CD4-positive, alpha-beta T cell treated with Interleukin-15 for 1 hour (primary cell): ENCODE measurements at regions not wholly inside any gene's neighbourhood (a gene's known extent, or its start where the extent isn't known, plus 50 kb on each side); places are given as distances from the start of the nearest gene placed in this dataset.
A peak's percentile ranks its signal among the peaks of the same experiment; 100 is the strongest.

Experiments
- DNase-seq: peaks from one replicate; pipeline ENCODE4 v3.0.0-alpha.2; 2020

DNA sequence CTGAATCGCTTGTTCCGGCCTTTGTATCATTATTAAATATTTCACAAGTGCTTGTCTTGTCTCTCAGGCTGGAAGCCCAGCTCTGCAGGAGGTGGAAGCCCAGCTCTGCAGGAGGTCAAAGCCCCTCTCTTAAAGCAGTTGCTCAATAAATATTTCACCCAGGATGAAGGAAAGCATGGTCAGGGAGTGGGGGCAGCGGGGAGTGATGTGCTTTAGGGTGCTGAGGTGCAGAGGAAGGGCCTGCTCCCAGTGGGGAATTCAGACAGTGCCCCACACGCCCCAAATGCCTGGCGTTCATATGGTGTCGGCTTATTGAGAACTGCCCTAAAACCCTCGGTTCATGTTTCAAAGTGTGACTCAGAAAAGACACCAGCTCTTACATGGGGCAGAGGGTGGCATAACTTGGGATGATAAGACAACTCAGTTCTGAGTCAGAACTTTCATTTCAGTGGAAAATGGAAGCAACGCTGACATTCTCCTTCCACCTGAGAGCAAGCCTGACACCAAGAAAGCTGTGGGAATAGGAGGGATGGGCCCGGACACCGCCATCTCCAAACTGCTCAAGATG lies 114.3 kb upstream of the DAP start:
- no peak for DNase-seq

DNA sequence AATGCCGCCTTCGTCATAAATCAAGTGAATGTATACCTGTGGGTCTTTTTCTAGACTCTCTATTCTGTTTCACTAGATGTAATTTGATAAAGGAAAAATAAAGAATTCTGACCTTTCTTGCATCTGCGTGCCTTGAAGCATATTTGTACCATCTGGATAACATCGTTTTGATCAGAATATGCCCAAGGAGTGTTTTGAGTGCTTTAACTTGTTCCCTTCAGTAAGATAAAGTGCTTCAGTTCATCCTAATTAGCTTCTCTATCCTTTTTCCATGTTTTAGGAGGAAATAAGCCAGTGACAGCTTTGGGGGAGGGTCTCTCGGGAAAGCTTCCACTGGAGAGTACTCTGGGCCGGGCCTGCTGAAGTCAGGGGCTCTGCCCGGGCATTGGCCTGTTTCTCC lies 113.5 kb upstream of the DAP start:
- no peak for DNase-seq

DNA sequence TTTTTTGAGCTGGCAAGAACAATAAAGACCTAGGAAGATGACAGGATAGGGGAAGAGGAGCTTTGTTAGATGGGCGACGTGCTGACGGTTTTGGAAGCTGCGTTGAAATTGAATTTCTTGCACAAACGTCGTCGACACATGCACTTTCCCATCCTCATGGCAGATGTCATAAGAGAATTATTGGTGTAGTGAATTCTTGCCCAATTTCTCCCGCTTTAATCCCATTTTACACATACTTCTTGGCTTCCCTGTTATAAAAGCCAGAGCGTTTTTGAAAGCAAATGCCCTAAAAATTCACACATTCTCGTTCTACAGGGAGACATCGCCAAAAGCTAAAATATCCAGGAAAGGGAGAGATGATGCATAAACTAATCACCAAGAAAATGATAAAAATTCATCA lies 109.8 kb upstream of the DAP start:
- no peak for DNase-seq

DNA sequence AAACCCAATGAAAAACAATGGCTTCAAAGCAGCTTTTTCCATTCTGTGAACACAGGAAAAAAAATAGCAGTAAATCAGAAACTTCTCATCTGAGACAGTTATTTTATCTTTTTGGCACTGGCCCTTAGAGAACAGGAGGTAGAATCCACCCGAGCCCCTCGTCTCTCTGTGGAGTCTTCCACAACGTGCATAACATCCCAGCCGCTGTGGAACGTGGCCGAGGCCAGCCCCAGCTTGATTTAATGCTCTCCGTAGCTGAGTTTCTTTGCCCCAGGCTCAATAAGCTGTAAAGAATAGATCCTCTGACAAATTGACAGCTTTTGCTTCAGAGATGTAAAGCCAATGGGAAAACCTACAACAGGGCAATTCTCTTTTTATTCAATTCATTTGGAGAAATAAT lies 107.9 kb upstream of the DAP start:
- no peak for DNase-seq

DNA sequence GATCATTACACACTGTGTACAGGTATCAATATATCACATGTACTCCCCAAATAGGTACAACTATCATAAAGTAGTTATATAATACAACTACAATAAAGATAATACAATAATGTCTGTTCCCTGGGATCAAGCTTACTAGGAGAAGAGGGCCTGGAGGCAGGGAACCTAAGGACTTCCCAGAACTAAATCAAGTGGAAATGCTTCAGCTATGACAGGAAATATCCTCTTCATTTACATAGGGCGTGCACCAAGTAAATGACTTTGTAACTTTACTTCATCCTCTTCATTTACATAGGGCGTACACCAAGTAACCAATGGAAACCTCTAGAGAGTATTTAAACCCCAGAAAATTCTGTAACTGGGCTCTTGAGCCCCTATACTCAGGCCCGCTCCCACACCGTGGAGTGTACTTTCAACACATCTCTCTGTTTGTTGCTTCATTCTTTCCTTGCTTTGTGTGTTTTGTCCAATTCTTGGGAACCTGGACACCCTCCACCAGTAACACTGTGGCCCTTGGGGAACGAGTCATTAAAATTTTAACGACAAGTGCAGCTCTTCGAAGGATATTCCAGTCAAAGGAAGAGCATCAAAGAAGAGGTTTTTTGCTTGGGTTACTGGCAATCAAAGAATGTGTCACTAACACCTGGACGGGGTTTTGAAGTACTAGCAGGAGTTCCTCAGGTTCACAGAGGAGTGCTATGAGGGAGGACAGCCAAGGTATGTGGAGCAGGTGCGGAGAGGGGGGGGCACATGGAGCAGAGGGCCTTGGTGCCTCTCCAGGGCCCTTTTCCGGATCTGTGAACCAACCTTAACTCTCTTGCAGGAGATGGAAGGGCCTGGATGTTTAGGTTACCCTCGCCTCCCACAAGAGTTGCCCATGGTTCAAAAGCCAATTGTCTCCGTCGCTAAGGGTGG lies 106.6 kb upstream of the DAP start:
- DNase-seq = no peak

DNA sequence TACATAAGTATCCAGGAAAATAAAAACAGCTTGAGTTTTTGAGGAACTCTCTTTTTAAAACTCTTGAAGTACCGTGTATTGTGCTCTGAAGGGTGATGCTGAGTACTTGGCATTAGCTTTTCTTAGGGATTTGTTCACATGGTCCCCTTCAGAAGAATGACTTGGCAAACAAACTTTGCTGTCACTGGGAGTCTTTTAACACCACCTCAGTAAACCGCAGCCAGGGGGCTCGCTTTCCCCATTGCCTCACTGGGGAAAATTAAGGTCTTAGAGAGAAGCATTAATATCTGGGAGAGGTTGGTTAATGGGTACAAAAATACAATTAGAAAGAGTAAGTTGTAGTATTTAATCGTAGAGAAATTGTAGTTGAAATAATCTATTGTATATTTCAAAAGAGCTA lies 105.9 kb upstream of the DAP start:
- DNase-seq = no peak

DNA sequence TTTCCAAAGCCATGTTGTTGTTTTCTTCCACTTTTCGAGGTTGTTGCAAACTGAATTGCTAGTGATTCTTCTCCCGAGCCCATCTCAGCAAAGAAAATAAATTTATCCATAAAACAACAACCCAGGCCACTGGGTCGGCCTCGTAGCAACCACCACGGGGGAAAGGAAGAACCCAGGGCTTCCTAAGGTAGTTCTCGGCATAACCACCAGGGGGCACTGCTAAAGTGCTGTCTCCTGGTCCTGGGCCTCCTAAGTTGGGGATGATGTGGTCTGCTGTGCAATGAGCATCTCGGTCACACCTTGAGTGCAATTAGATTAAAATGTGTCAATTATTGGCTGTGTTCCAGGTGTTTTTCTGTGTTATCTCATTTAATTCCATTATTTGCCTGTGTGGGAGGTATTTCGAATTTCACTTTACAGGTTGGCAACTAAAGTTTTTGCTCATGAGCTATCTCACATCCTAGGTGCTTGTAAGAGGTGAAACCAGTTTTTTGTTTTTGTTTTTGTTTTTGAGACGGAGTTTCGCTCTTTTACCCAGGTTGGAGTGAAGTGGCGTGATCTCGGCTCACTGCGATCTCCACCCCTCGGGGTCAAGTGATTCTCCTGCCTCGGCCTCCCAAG lies 102.8 kb upstream of the DAP start:
- peak; percentile 31 for DNase-seq

DNA sequence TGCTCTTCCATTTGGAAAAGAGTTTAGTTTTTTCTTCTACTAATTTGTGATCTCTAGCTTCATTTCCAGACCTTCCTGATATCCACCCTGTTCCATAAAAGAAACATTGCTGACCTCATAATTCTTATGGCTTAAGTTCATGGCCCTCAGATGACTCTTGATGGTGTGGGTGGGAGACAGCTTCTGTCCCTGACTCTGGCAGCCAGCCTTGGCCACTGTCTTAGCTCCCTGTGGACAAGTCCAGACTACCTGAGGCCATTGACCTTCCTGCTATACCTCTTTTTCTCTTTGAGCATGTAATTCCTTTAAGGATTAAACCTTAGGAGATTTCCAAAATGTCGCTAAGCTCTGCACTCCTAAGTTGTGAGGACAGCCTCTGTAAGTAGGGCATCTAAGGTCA lies 101.1 kb upstream of the DAP start:
- DNase-seq = no peak

DNA sequence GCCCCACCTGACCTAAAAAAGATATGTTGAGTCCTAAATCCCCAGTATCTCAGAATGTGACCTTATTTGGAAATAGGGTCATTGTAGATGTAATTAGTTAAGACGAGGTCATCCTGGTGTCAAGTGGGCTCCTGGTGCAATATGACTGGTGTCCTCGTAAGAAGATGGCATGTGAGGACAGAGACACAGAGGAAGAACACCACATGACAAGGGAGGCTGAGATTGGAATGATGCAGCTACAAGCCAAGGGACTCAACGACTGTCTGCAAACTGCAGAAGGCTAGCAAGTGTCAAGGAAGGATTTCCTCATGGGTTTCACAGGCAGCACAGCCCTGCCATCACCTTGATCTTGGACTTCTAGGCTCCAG lies 100.4 kb upstream of the DAP start:
- DNase-seq = no peak

DNA sequence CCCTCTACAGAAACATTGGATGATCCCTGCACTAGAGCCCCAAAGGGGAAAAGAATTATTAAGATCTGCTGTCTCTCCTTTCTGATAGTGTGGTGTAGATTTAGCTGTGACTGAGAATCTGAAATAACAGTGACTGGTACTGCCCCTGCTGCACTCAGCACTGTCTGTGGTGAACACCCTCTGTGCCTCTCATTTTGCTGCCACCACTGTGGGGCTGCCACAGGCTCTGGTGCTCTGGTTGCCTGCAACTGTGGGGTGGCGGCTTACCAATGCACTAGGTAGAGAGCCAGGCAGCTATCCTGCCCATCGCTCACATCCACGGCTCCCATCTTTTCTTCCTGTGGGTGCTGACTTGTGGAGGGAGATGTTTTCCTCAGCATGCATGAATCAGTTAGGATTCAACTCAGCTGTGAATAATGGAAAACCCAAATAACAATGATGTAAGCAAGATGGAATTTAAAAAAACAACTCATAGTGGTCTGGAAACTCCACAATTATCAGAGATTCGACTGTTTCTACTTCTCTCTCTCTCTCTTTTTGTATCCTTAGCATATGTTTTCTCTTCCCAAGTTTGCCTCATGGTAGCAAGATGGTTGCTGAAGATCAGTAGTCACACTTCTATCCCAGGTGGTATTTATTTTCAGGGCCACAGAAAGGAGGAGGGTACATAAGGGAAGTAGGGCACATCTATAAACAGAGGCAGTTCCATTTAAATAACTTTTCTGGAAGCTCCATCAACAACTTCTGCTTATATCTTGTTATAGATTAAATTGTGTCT lies 99.8 kb upstream of the DAP start:
- DNase-seq = no peak

DNA sequence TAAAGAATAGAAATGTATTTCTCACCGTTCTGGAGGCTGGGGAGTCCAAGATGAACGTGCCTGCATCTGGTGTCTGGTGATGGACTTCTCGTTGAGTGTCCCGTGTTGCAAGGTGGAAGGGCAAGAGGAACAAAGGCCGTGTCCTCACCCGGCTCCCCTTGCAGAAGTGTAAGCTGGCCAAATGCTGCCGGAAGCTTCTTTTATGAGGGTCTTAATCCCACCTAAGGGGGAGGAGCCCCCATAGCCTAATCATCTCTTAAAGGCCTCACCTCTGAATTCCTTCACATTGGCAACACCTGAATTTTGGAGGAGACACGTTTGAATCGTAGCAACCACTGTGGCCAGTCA lies 99.1 kb upstream of the DAP start:
- no peak for DNase-seq

DNA sequence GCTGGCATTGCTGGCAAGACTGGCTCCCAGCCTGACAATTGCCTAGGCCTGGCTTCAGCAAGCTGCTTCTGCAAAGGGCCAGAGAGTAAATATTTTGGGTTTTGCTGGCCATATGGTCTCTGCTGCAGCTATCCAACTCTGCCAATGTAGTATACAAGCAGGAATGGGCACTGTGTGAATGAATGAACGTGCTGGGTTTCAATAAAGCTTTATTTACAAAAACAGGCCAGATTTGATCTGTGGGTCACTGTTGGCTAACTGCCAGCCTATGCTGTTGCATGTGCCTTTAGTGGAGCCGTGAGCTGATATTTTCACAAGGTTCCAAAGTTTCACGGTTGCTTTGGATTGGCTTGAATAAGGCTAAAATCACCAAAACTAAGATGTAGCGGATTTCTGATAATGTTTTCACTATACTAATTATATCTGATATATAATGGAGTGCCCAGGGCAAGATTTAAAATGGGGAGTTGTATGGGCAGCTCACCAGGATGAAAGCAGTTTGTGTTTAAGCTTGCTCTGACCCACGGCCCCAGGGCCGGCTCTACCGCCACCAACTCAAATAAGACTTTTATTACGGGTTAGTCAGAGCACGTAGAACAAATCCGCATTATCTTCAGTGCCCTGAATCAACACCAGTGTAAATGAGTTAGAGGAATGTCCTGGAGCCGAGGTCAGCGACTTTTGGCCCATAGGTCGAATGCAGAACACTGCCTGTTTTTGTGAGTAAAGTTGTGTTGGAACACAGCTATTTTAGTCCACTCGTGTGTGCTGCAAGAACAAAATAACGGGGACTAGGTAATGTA lies 98.6 kb upstream of the DAP start:
- no peak for DNase-seq

DNA sequence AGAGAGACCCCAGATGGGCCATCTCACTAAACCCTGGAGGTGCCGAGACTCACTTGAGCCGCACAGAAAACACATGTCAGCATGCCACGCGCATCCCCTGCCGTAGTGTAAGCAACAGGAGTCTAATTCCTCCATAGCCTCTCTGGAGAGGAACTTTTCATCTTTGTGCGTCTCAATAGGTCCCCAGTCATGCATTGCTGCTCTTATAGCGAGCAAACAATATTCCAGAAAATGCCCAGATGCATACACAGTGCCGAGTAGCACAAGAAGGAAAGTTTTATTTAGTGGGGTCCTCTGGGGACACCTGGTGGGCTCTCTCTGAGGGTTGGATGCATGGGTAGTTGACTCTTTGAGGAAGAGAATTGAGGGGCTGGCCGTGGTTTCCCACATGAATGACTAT lies 97.9 kb upstream of the DAP start:
- no peak for DNase-seq

DNA sequence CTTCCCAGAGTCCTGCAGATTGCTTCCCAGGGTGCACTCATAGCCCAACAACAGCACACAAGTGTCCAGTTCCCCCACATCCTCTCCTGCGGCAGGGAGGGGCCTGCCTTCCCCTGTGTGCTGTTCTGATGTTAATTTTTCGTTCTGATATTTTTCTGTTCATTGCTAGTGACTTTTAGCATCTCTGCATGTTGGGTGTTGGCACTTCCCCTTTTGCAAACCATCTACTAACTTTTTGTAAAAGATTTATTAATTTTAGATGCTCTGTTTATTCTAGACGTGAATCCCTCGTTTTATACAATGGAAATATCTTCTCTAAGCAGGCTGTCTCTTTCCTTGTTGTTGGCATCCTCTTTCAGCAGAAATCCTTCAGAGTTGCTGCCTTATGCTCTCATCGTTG lies 97.3 kb upstream of the DAP start:
- DNase-seq = no peak

DNA sequence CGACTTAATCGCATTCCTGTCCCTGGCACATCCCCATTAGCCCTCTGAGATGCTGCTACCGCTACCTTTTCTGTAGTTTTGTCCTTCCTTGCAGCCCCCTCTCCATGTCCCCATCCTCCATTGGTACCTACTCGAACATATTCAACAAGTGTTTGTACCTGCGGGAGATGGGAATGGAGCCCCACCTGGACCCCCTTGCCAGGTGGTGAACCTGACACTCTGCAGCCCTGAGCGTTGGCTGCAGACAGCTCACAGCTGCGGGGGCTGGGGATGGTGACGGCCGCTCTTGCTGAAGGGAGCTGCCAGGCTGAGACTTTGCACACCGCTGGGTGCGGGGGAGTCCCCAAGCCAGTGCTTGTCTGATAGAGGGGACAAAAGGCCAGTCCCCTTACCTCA lies 96.3 kb upstream of the DAP start:
- DNase-seq = no peak

DNA sequence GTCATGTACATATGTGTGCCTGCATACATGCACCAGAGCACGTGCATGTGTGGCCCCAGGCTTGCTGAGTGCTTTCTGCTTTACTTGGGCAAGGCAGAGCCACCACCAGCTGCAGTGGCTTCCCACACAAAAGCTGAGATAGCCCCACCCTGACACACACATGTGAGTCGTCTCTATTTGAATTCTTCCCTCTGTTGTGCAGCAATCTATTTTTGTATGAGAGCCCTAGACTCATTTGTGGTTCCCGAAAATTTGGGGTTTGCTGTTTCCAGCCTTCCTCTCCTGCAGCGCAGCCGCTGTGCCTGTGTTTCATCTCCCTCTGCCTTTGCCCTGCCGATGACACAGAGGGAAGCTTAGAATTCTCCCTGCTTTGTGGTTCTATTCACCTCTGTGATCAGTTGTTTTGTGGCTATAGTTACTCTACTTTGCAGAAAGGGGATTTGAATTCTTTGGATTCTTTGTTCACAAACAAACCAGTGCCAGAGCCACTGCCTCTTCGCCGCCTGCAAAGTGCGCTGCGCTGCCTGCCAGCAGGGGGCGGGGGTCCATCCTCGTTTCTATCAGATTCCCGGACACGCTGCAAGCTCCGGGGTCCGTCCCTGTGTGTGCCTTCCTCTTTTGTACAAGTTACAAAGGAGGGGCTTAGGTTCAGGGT lies 95.8 kb upstream of the DAP start:
- no peak for DNase-seq

DNA sequence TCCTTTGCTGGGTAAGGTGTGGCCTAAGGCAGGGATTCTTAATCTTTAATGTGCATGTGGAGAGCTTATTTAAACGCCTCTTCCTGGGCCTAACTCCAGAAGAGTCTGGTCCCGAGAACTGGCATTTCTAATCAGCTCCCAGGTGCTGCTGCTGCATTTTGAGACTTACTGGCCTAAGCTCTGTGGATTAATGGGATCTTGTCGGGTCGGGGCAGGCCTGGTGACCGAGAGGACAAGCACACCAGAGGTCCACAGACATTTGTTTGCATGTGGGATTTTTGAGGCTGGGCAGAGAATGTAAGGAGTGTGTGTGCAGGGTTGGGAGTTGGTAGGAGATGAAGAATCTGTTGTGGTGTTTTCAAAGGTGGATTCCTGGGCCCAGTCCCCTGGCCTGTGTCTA lies 95.0 kb upstream of the DAP start:
- no peak for DNase-seq

DNA sequence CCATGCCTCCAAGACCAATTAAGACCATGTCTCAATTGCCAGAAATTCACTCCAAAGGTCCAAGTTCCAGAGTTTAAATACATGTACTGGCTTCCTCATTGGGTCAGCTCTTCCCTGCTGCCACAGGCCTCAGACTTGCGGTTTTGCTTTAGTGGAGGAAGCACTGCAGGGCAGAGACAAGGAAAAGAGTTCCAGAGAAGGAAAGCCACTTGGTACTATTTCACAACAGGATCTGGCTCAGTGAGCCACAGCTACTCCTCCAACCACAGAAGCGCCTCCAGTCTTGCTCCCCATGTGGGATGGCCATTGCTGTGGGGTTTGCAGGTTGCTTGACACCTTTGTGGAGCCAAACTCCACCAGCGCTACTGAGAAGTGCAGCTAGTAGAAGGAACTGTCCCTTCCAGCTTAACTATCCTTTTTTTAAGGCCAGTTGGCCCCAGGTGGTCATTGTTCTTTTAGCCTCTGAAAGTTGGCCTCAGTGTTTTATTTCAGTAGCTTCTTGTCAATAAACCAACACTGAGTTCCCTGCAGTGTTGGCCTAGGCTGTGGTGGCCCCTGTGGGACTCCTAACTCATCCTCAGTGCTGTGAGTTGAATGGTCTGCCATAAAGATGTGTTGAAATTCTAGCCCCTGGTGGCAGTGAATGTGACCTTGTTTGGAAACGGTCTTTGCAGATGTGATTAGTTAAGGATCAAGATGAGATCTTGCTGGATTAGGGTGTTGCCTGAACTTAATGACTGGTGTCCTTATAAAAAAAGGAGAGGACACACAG lies 93.7 kb upstream of the DAP start:
- no peak for DNase-seq

DNA sequence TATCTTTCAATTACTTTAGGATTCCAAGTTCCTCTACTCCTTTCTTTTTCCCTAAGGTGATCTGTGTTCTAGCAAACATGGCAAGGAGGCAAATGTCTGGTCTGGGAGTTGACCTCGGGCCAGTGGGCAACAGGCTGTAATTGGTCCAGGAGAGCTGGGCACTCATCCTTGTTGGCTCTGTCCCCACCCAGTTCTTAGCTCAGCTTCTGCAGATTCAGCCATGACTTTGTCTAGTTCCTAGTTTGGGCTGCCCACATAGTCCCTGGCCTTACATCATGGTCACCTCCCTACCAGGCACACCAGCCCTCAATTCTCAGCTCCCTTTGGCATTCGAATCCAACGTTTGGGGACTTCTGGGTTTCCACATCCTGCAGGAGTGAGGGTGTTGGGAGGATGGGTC lies 92.1 kb upstream of the DAP start:
- DNase-seq = no peak

DNA sequence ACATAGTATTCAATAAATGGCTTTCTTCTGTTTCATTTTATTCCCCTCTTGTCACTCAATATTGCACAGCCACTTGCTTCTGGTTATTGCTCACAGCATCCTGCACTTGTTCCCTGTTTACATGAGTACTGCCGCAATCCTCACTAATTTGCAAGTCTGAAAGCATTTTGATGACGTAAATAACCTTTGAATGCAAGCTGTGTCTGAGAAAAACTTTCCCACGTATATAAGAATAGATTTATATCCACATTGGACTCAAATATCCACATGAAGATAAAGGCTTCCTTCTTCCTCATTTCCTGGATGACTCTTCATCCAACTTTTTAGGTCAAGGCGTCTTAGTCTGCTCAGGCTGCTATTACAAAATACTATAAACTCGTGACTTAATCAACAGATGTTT lies 88.2 kb upstream of the DAP start:
- DNase-seq = no peak

DNA sequence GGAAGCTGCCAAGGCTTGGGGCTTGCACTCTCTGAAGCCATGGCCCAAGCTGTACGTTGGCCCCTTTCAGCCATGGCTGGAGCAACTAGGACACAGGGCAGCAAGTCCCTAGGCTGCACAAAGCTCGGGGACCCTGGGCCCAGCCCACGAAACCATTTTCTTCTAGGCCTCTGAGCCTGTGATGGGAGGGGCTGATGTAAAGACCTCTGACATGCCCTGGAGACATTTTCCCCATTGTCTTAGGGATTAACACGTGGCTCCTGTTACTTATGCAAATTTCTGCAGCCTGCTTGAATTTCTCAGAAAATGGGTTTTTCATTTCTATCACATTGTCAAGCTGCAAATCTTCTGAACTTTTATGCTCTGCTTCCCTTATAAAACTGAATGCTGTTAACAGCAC lies 83.0 kb upstream of the DAP start:
- DNase-seq = no peak

DNA sequence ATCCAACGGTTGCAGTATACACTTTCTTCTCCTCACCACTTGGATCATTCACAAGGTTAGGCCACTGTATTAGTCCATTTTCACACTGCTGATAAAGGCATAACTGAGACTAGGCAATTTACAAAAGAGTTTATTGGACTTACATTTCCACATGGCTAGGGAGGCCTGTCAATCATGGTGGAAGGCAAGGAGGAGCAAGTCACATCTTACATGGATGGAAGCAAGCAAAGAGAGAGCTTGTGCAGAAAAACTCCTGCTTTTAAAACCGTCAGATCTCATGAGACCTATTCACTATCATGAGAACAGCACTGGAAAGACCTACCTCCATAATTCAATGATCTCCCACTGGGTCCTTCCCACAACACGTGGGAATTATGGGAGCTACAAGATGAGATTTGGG lies 81.8 kb upstream of the DAP start:
- no peak for DNase-seq
